CD14-positive monocyte (primary cell): ENCODE measurements at regions not wholly inside any gene's neighbourhood (a gene's known extent, or its start where the extent isn't known, plus 50 kb on each side); places are given as distances from the start of the nearest gene placed in this dataset.

Source experiments
- DNase-seq, 3 donors: peaks; one replicate each; pipeline ENCODE4 v3.0.0-alpha.2; 2011 to 2022
- H2AFZ ChIP-seq: 2 replicates; pipeline ENCODE4 v1.6.0; 2012; ENCODE audit warnings: mild to moderate bottlenecking, low read depth, low read length, inconsistent platforms; ENCODE audit not compliant: insufficient read depth, poor library complexity, severe bottlenecking
- H3K27ac ChIP-seq, 2 donors: 1 replicate in 1 of 2; 2 replicates in 1 of 2; pipeline ENCODE4 v1.5.1; 2012 to 2013; ENCODE audit warnings: low read length in 2 of 2, control low read depth in 1 of 2, inconsistent platforms in 1 of 2, low read depth in 1 of 2, mild to moderate bottlenecking in 1 of 2
- H3K27me3 ChIP-seq, 2 donors: one replicate each; pipeline versions ENCODE4 v1.6.0 to v1.6.1; 2011 to 2013; ENCODE audit warnings: low read length in 2 of 2; ENCODE audit not compliant: control insufficient read depth in 2 of 2, insufficient read depth in 2 of 2
- H3K36me3 ChIP-seq, 2 donors: replicated peaks in 1 of 2; 1 replicate in 1 of 2; 2 replicates in 1 of 2; pipeline versions ENCODE4 v1.5.1 to v1.6.1; 2012 to 2013; ENCODE audit warnings: low read length in 2 of 2, control low read depth in 1 of 2, inconsistent platforms in 1 of 2, mild to moderate bottlenecking in 1 of 2; ENCODE audit not compliant: insufficient read depth in 2 of 2, control insufficient read depth in 1 of 2
- H3K4me1 ChIP-seq, 2 donors: 1 replicate in 1 of 2; 2 replicates in 1 of 2; pipeline versions ENCODE4 v1.5.1 to v1.6.1; 2012 to 2013; ENCODE audit warnings: low read length in 2 of 2, control low read depth in 1 of 2, inconsistent platforms in 1 of 2, mild to moderate bottlenecking in 1 of 2, moderate library complexity in 1 of 2; ENCODE audit not compliant: insufficient read depth in 2 of 2, control insufficient read depth in 1 of 2
- H3K4me2 ChIP-seq: replicated peaks from 2 replicates; pipeline ENCODE3; 2012; ENCODE audit warnings: low read length, moderate library complexity, mild to moderate bottlenecking; ENCODE audit not compliant: poor library complexity, severe bottlenecking; ENCODE audit errors: extremely low read depth
- H3K4me3 ChIP-seq, 3 experiments: fragments of 200-600 bp in 1 of 3; sonication (generic) in 1 of 3; replicated peaks in 1 of 3; 1 replicate in 2 of 3; 2 replicates in 1 of 3; pipeline ENCODE4 v1.5.1; 2011 to 2013; ENCODE audit warnings: low read length in 3 of 3, mild to moderate bottlenecking in 3 of 3, control low read depth in 2 of 3, low read depth in 2 of 3, inconsistent platforms in 1 of 3, moderate library complexity in 1 of 3
- H3K79me2 ChIP-seq: 2 replicates; pipeline ENCODE4 v1.6.0; 2012; ENCODE audit warnings: mild to moderate bottlenecking, control low read depth, inconsistent platforms, low read length, moderate library complexity; ENCODE audit not compliant: insufficient read depth
- H3K9ac ChIP-seq: 2 replicates; pipeline ENCODE4 v1.6.0; 2017; ENCODE audit warnings: low read length, mild to moderate bottlenecking; ENCODE audit not compliant: insufficient read depth, poor library complexity, severe bottlenecking
- H3K9me3 ChIP-seq, 2 donors: replicated peaks in 1 of 2; 1 replicate in 1 of 2; 2 replicates in 1 of 2; pipeline versions ENCODE4 v1.5.1 to v1.6.1; 2012 to 2013; ENCODE audit warnings: low read length in 2 of 2, control low read depth in 1 of 2; ENCODE audit not compliant: control insufficient read depth in 1 of 2, insufficient read depth in 1 of 2
- H4K20me1 ChIP-seq: 2 replicates; pipeline ENCODE4 v1.6.0; 2012; ENCODE audit warnings: mild to moderate bottlenecking, low read length, control low read depth, moderate library complexity; ENCODE audit not compliant: insufficient read depth
- H3K27ac Mint-ChIP-seq, 7 donors: one replicate each; pipeline ENCODE4 v1.8.0; 2020; ENCODE audit warnings: mild to moderate bottlenecking in 7 of 7, mixed read lengths in 7 of 7, moderate library complexity in 6 of 7, inconsistent platforms in 2 of 7
- H3K27me3 Mint-ChIP-seq, 3 donors: one replicate each; pipeline ENCODE4 v1.8.0; 2021 to 2022; ENCODE audit warnings: low read depth in 3 of 3, mild to moderate bottlenecking in 3 of 3, mixed read lengths in 3 of 3, moderate library complexity in 3 of 3, inconsistent platforms in 1 of 3
- H3K36me3 Mint-ChIP-seq, 2 donors: one replicate each; pipeline ENCODE4 v1.8.0; 2020; ENCODE audit warnings: mixed read lengths in 2 of 2, inconsistent platforms in 1 of 2, mild to moderate bottlenecking in 1 of 2
- H3K4me1 Mint-ChIP-seq: one replicate; pipeline ENCODE4 v1.8.0; 2020; ENCODE audit warnings: mild to moderate bottlenecking, mixed read lengths
- H3K4me3 Mint-ChIP-seq, 2 donors: one replicate each; pipeline ENCODE4 v1.8.0; 2020; ENCODE audit warnings: mild to moderate bottlenecking in 2 of 2, mixed read lengths in 2 of 2, moderate library complexity in 1 of 2
- H3K9me3 Mint-ChIP-seq, 7 donors: one replicate each; pipeline ENCODE4 v1.8.0; 2020 to 2022; ENCODE audit warnings: mixed read lengths in 7 of 7, mild to moderate bottlenecking in 6 of 7, moderate library complexity in 6 of 7, inconsistent platforms in 2 of 7
- CTCF ChIP-seq: fragments of 200-600 bp; IDR thresholded peaks from one replicate; pipeline ENCODE4 v1.8.0; 2022; ENCODE audit warnings: antibody characterized with exemption, mild to moderate bottlenecking
- WGBS: methylation state at CpG from one replicate; pipeline ENCODE4 v1.1.5; 2013; ENCODE audit warnings: missing lambda C conversion rate; ENCODE audit not compliant: insufficient coverage; 5-methylcytosine and 5-hydroxymethylcytosine counted together
- intact Hi-C, 2 donors: fragments of 100-400 bp; cut with micrococcal nuclease; formaldehyde crosslinking; loops; one replicate each; pipeline versions ENCODE4 v1.15.0 to v1.15.1; 2023

DNA sequence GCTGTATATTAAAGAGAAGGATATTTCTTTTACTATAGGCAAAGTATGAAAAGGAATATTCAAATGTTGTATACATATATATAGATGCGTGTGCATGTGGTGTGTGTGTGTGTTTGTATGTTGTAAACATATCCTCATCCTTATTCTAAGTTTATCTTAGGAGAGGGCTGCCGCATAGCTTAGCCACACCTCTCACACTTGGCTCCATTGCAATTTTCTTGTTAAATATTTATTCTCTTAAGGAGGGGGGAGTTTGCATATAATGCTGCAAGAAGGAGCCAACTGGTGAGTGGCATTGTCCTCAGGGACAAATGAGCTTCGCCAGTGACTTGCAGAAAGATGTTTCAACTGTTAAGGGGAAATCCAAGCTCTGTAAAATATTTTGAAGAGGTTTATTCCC, 360.1 kb upstream of the RND3 start:
- Mint-ChIP-seq H3K36me3 (no peaks in the 10 kb centered on the region), H3K27ac (no peak overlapping the region), H3K4me1 (no peaks in the 10 kb centered on the region), H3K27me3 (no peaks in the 10 kb centered on the region), H3K9me3 (peaks cover 2 to 18% (median 10%) of the 10 kb centered on the region in 7 donors), H3K4me3 (no peak overlapping the region)
- intact Hi-C loops, result no loop called here
- DNase-seq, result no peak
- Histone ChIP-seq H3K27me3 (no peaks in the 10 kb centered on the region), H4K20me1 (no peaks in the 10 kb centered on the region), H3K79me2 (no peaks in the 10 kb centered on the region), H3K9ac (no peak overlapping the region), H3K4me2 (no peak overlapping the region), H3K36me3 (no peaks in the 10 kb centered on the region), H3K4me1 (no peaks in the 10 kb centered on the region), H2AFZ (no peak overlapping the region), H3K4me3 (no peak overlapping the region), H3K9me3 (peaks cover 0 to 15% of the 10 kb centered on the region in 2 donors), H3K27ac (no peak overlapping the region)
- 86% methylated on average over 1 of the region's 3 CpGs for WGBS
- TF ChIP-seq CTCF, result no peak

DNA sequence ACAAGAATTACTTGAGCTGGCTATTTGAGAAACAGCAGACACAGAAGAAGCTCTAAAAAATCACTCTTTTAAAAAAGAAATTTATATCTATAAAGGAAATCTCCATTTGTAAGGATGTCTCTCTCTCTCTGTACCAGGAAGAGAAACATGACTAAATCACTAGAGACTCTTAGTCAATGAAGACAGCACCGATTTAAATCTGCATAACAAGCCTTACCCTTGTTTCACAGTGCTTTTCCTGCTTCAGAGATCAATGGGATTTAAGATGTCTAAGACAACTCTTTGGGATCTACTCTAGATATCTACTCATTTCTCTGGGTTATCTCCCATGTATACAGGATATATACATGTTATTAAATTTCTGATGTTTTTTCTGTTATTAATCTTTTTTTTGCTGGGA, 359.2 kb upstream of the RND3 start:
- Histone ChIP-seq H3K4me3 (no peak overlapping the region), H3K4me1 (no peaks in the 10 kb centered on the region), H3K4me2 (no peak overlapping the region), H3K9me3 (peaks cover 0 to 17% of the 10 kb centered on the region in 2 donors), H3K9ac (no peak overlapping the region), H3K79me2 (no peaks in the 10 kb centered on the region), H3K27me3 (no peaks in the 10 kb centered on the region), H3K36me3 (no peaks in the 10 kb centered on the region), H4K20me1 (no peaks in the 10 kb centered on the region), H2AFZ (no peak overlapping the region), H3K27ac (no peak overlapping the region)
- H3K27me3 Mint-ChIP-seq, result no peaks in the 10 kb centered on the region
- no peak for DNase-seq
- H3K4me1 Mint-ChIP-seq, result no peaks in the 10 kb centered on the region
- H3K36me3 Mint-ChIP-seq, result no peaks in the 10 kb centered on the region
- no CpG with 5 or more reads among the region's 1 CpG for WGBS
- no peak overlapping the region for H3K4me3 Mint-ChIP-seq
- H3K27ac Mint-ChIP-seq, result no peak overlapping the region
- intact Hi-C loops, result no loop called here
- H3K9me3 Mint-ChIP-seq, result peaks cover 2 to 21% (median 13%) of the 10 kb centered on the region in 7 donors
- no peak for TF ChIP-seq CTCF
